Panc1 (cell line): ENCODE measurements at regions not wholly inside any gene's neighbourhood (a gene's known extent, or its start where the extent isn't known, plus 50 kb on each side); places are given as distances from the start of the nearest gene placed in this dataset.
A peak's percentile ranks its signal among the peaks of the same experiment; 100 is the strongest.
"Not testable (repeated sequence)": the region's sequence is repeated elsewhere in the genome, so short reads cannot be mapped to it uniquely, and the experiment has no call there.

Source experiments
- ATAC-seq: fragments of 200-7000 bp; cut with Tn5 transposase; 2 replicates; pipeline ENCODE4 v1.9.1; 2020; ENCODE audit warnings: mild to moderate bottlenecking, moderate library complexity
- BruUV-seq: library from RNA; stranded (reverse); fragments of 400-500 nt; replicated peaks from 2 replicates; lab custom pipeline; 2021; lab: Mats Ljungman, UMichigan
- CTCF ChIA-PET: fragments of 300-600 bp; sonication (Branson Sonifier 250); formaldehyde crosslinking; loops from one replicate; lab custom pipeline; 2022; ENCODE audit warnings: antibody characterized with exemption; lab: Charles Lee
- POLR2A ChIA-PET: fragments of 300-600 bp; sonication (Branson Sonifier 250); formaldehyde crosslinking; loops from one replicate; lab custom pipeline; 2022; ENCODE audit warnings: antibody characterized with exemption; lab: Charles Lee
- DNase-seq: peaks from one replicate; pipeline ENCODE4 v3.0.0-alpha.2; 2010; ENCODE audit warnings: low read depth, low spot score
- H3K27ac ChIP-seq: 2 replicates; pipeline ENCODE4 v1.5.1; 2011; ENCODE audit warnings: mild to moderate bottlenecking, low read length, inconsistent platforms
- H3K27me3 ChIP-seq: fragments of 200-500 bp; sonication (Bioruptor generic); 2 replicates; pipeline ENCODE4 v1.6.0; 2014; ENCODE audit warnings: low read length, inconsistent platforms; ENCODE audit not compliant: control insufficient read depth, insufficient read depth
- H3K36me3 ChIP-seq: fragments of 200-500 bp; sonication (Bioruptor generic); 2 replicates; pipeline ENCODE4 v1.5.1; 2014; ENCODE audit warnings: inconsistent platforms, mild to moderate bottlenecking, low read length, moderate library complexity; ENCODE audit not compliant: control insufficient read depth, insufficient read depth
- H3K4me1 ChIP-seq: 2 replicates; pipeline ENCODE4 v1.5.1; 2011; ENCODE audit warnings: inconsistent platforms, mild to moderate bottlenecking, low read length, moderate library complexity; ENCODE audit not compliant: control insufficient read depth, insufficient read depth
- H3K4me3 ChIP-seq, 2 experiments: 2 replicates each; pipeline ENCODE4 v1.5.1; 2011 to 2012; ENCODE audit warnings: low read depth in 2 of 2, low read length in 2 of 2, mild to moderate bottlenecking in 2 of 2, inconsistent platforms in 1 of 2, moderate library complexity in 1 of 2
- H3K9me3 ChIP-seq: fragments of 200-500 bp; sonication (Bioruptor generic); 2 replicates; pipeline ENCODE4 v1.5.1; 2014; ENCODE audit warnings: low read depth, mild to moderate bottlenecking, inconsistent platforms, low read length, moderate library complexity; ENCODE audit not compliant: control insufficient read depth, insufficient read depth
- POLR2AphosphoS5 ChIP-seq: IDR thresholded peaks from 2 replicates; pipeline ENCODE4 v1.6.1; 2012; ENCODE audit warnings: mild to moderate bottlenecking, low read depth, low read length, moderate library complexity
- REST ChIP-seq, 2 experiments: IDR thresholded peaks; 2 replicates each; pipeline ENCODE4 v1.6.1; 2011 to 2012; ENCODE audit warnings: low read depth in 2 of 2, control low read depth in 1 of 2, low read length in 1 of 2, mild to moderate bottlenecking in 1 of 2, moderate library complexity in 1 of 2; ENCODE audit not compliant: insufficient read depth in 1 of 2
- SIN3A ChIP-seq: IDR thresholded peaks from 2 replicates; pipeline ENCODE4 v1.6.1; 2012; ENCODE audit warnings: low read depth, mild to moderate bottlenecking, low read length, moderate library complexity, borderline replicate concordance; ENCODE audit not compliant: insufficient read depth
- TCF7L2 ChIP-seq: IDR thresholded peaks from 2 replicates; pipeline ENCODE4 v1.6.1; 2011; ENCODE audit warnings: mild to moderate bottlenecking, low read depth, low read length, inconsistent platforms
- in situ Hi-C: cut with HindIII; loops from 2 replicates; pipeline ENCODE4 v1.10.0; 2016; ENCODE audit warnings: low sequenced_read_pairs, low pct_unique_long_range_greater_than_20kb
- intact Hi-C: fragments of 100-400 bp; cut with micrococcal nuclease; formaldehyde crosslinking; loops from one replicate; pipeline ENCODE4 v1.10.0; 2022; ENCODE audit not compliant: unreplicated experiment
- TF ChIP-seq, protein P1 (sequence below): fragments of 450-650 bp; IDR thresholded peaks from 2 replicates; pipeline ENCODE4 v1.5.1; 2017; ENCODE audit warnings: mild to moderate bottlenecking

GRCh38 chr5:77896338-77896737 lies 120.2 kb upstream of the TBCA start:
- DNase-seq (no peak), ATAC-seq (no peak)
- intact Hi-C loops (no loop called here), in situ Hi-C loops (no loop called here)
- ChIA-PET CTCF (no interaction called here), POLR2A (no interaction called here)
- no peaks in the 10 kb centered on the region for H3K9me3 ChIP-seq
- H3K4me3 ChIP-seq, result no peak overlapping the region
- no peaks in the 10 kb centered on the region for H3K36me3 ChIP-seq
- H3K27ac ChIP-seq, result no peak overlapping the region
- no peaks in the 10 kb centered on the region for H3K27me3 ChIP-seq
- no peak for TF ChIP-seq TCF7L2
- TF ChIP-seq SIN3A, result no peak
- TF ChIP-seq, protein P1, sequence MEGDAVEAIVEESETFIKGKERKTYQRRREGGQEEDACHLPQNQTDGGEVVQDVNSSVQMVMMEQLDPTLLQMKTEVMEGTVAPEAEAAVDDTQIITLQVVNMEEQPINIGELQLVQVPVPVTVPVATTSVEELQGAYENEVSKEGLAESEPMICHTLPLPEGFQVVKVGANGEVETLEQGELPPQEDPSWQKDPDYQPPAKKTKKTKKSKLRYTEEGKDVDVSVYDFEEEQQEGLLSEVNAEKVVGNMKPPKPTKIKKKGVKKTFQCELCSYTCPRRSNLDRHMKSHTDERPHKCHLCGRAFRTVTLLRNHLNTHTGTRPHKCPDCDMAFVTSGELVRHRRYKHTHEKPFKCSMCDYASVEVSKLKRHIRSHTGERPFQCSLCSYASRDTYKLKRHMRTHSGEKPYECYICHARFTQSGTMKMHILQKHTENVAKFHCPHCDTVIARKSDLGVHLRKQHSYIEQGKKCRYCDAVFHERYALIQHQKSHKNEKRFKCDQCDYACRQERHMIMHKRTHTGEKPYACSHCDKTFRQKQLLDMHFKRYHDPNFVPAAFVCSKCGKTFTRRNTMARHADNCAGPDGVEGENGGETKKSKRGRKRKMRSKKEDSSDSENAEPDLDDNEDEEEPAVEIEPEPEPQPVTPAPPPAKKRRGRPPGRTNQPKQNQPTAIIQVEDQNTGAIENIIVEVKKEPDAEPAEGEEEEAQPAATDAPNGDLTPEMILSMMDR, result no peak
- no peak for TF ChIP-seq POLR2AphosphoS5
- TF ChIP-seq REST (IDR thresholded peaks at IDR 0.05; ENCODE audit: insufficient read depth in 1 of 2, low read depth in 2 of 2, low read length in 1 of 2), result no peak
- peaks cover 22% of the 10 kb centered on the region for H3K4me1 ChIP-seq
- no TSS peak for BruUV-seq

DNA sequence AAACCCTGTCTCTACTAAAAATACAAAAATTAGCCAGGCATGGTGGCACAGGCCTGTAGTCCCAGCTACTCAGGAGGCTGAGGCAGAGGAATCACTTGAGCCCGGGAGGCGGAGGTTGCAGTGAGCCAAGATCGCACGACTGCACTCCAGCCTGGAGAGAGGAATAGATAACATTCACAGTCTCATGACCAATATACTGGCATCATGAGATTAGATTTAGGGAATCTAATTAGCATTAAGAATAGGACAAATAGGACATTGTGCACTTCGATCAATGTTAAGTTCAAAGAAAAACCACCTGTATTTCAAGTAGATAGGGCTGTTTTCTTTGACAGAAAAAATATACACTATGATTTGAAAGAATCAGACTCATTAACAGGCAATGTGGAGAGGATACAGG lies 118.0 kb upstream of the TBCA start:
- peak; percentile 13; the same call in 1 of the 2 replicates for ATAC-seq
- BruUV-seq, DNase-seq, CTCF ChIA-PET, POLR2A ChIA-PET, H3K9me3 ChIP-seq, H3K27me3 ChIP-seq, H3K36me3 ChIP-seq, H3K4me3 ChIP-seq, in situ Hi-C loops, intact Hi-C loops: not testable (repeated sequence)
- Histone ChIP-seq H3K27ac (peak overlapping the region; percentile 51), H3K4me1 (peaks cover 22% of the 10 kb centered on the region)

GRCh38 chr5:77893225-77893860 lies 117.2 kb upstream of the TBCA start:
- CTCF ChIA-PET, result no interaction called here

More at GRCh38 chr5:77893225-77893860, 117.2 kb upstream of the TBCA start:
- POLR2A ChIA-PET, result no interaction called here
- H3K4me3 ChIP-seq, result no peak overlapping the region
- TF ChIP-seq REST (IDR thresholded peaks at IDR 0.05; ENCODE audit: insufficient read depth in 1 of 2, low read depth in 2 of 2, low read length in 1 of 2) (no peak), POLR2AphosphoS5 (no peak; the same call in 1 of the 2 replicates), SIN3A (no peak), TCF7L2 (no peak)
- TF ChIP-seq, protein P1, result no peak
- peaks cover 22% of the 10 kb centered on the region for H3K4me1 ChIP-seq
- in situ Hi-C loops, result no loop called here
- peak; percentile 57 for DNase-seq
- H3K9me3 ChIP-seq, result no peaks in the 10 kb centered on the region
- intact Hi-C loops, result no loop called here
- H3K27ac ChIP-seq, result peak overlapping the region; percentile 49
- BruUV-seq, result no TSS peak
- no peaks in the 10 kb centered on the region for H3K36me3 ChIP-seq
- no peaks in the 10 kb centered on the region for H3K27me3 ChIP-seq
- ATAC-seq, result peak; percentile 97
